GM12892 (cell line): ENCODE measurements at regions not wholly inside any gene's neighbourhood (a gene's known extent, or its start where the extent isn't known, plus 50 kb on each side); places are given as distances from the start of the nearest gene placed in this dataset.

Experiments
- POLR2A ChIP-seq: IDR thresholded peaks from 2 replicates; pipeline ENCODE4 v1.6.1; 2011; ENCODE audit warnings: low read depth, low read length, control low read depth
- POLR2AphosphoS5 ChIP-seq: IDR thresholded peaks from 2 replicates; pipeline ENCODE4 v1.6.1; 2011; ENCODE audit warnings: low read depth, low read length, control low read depth
- TAF1 ChIP-seq: IDR thresholded peaks from 2 replicates; pipeline ENCODE4 v1.6.1; 2011; ENCODE audit warnings: low read depth, mild to moderate bottlenecking, control low read depth, low read length, borderline replicate concordance

GRCh38 chr4:14115106-14115505, 487.6 kb upstream of the BOD1L1 start:
- TF ChIP-seq POLR2A (no peak), POLR2AphosphoS5 (no peak), TAF1 (no peak)
